ENCODE measurements at regions not wholly inside any gene's neighbourhood (a gene's known extent, or its start where the extent isn't known, plus 50 kb on each side); places are given as distances from the start of the nearest gene placed in this dataset.
A peak's percentile ranks its signal among the peaks of the same experiment; 100 is the strongest.

DNA sequence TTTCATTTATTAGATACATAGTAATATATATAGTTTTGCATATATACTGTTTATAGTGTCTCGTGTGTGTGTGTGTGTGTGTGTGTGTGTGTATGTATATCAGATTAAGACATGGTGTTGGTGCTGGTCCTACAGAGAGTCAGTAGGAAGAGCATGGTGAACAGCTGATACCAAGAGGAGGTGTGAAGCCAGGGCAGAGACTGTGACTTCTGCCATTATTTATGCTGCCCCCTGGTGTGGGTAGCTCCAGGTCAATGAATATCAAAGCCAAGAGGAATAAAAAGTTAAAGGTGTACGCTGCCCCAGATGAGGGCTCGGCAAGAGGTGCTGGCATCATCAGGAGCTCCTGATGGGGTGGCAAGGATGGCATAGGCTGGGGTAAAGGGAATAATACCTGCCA is 299.5 kb upstream of the RASGRP1 start:
- ATAC-seq (ENCODE audit: insufficient number of reproducible peaks, low FRiP score, low read depth): no peak
- TF ChIP-seq, protein P1, sequence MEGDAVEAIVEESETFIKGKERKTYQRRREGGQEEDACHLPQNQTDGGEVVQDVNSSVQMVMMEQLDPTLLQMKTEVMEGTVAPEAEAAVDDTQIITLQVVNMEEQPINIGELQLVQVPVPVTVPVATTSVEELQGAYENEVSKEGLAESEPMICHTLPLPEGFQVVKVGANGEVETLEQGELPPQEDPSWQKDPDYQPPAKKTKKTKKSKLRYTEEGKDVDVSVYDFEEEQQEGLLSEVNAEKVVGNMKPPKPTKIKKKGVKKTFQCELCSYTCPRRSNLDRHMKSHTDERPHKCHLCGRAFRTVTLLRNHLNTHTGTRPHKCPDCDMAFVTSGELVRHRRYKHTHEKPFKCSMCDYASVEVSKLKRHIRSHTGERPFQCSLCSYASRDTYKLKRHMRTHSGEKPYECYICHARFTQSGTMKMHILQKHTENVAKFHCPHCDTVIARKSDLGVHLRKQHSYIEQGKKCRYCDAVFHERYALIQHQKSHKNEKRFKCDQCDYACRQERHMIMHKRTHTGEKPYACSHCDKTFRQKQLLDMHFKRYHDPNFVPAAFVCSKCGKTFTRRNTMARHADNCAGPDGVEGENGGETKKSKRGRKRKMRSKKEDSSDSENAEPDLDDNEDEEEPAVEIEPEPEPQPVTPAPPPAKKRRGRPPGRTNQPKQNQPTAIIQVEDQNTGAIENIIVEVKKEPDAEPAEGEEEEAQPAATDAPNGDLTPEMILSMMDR (IDR thresholded peaks at IDR 0.05): no peak
- peaks cover 0 to 13% of the 10 kb centered on the region in 2 donors for H3K4me1 ChIP-seq (ENCODE audit: control insufficient read depth in 1 of 2, low read depth in 2 of 2)
- no peak for DNase-seq (ENCODE audit: low spot score)
- no peak overlapping the region for H3K27ac ChIP-seq
- no peak overlapping the region for H3K4me3 ChIP-seq
- H3K27me3 ChIP-seq (replicated peaks; ENCODE audit: insufficient read depth): no peaks in the 10 kb centered on the region
- no peaks in the 10 kb centered on the region for H3K36me3 ChIP-seq
- H3K9me3 ChIP-seq: no peaks in the 10 kb centered on the region

DNA sequence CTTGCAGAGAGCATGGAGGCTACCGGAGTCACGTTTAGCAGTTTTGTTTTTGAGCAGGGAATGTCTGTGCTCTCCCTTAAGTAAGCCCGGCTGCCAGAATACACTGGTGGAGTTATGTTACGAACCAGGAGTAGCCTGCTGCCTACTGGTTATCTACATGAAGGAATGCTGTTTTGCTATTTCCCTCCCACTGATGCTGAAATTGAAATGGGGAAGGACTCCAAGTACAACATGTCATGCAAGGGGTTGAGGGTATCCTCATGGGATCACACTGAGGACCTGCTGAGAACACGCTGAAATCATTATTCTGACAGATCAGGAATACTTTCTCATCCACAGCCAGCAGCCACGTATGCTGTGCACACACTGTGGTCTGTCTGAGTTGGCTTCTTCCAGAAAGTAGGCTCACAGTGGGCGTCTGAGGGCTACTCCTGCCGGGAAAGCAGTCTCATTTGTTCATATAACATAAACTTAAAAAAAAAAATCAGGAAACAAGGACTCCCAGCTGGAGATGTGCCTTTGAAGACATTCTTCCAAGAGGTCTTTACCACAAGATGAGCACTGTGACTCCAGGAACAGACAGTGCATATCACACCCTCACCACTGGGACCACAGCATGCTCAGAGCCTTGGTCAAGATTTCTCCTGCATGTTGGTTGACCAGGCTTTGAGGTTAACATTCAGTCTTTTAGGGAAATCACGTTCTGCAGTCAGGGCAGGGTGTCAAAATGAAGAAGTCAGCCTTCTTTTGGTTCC is 300.4 kb upstream of the RASGRP1 start:
- H3K27ac ChIP-seq: no peak overlapping the region

DNA sequence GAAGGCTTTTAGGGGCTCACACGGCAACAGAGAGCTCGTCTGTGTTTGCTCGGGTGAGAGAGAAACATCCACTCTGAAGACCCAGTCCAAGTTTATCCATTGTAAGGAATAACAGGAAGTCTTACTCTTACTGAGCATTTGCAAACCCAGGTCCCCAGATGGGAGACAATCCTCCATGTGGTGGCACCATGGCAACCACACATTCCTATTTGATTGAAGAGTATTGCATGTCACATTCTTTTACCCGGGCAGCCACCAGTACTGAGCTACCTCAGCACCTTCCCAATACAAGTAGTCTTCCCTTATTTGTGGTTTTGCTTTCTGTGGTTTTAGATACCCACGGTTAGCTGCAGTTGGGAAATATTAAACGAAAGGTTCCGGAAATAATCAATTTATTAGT is 302.9 kb upstream of the RASGRP1 start:
- Histone ChIP-seq H3K36me3 (no peaks in the 10 kb centered on the region), H3K9me3 (no peaks in the 10 kb centered on the region), H3K4me1 (ENCODE audit: control insufficient read depth in 1 of 2, low read depth in 2 of 2) (peaks cover 0 to 13% of the 10 kb centered on the region in 2 donors), H3K27me3 (replicated peaks; ENCODE audit: insufficient read depth) (no peaks in the 10 kb centered on the region), H3K4me3 (no peak overlapping the region), H3K27ac (no peak overlapping the region)
- ATAC-seq (ENCODE audit: insufficient number of reproducible peaks, low FRiP score, low read depth) (no peak), DNase-seq (ENCODE audit: low spot score) (no peak)
- TF ChIP-seq, protein P1 (IDR thresholded peaks at IDR 0.05): no peak

More for the DNA sequence above, 300.4 kb upstream of the RASGRP1 start:
- H3K4me1 ChIP-seq (ENCODE audit: control insufficient read depth in 1 of 2, low read depth in 2 of 2): peaks cover 0 to 13% of the 10 kb centered on the region in 2 donors
- TF ChIP-seq, protein P1 (IDR thresholded peaks at IDR 0.05): no peak
- H3K27me3 ChIP-seq (replicated peaks; ENCODE audit: insufficient read depth): no peaks in the 10 kb centered on the region
- DNase-seq (ENCODE audit: low spot score) (no peak), ATAC-seq (ENCODE audit: insufficient number of reproducible peaks, low FRiP score, low read depth) (no peak)
- H3K36me3 ChIP-seq: no peaks in the 10 kb centered on the region
- H3K9me3 ChIP-seq: no peaks in the 10 kb centered on the region
- no peak overlapping the region for H3K4me3 ChIP-seq

DNA sequence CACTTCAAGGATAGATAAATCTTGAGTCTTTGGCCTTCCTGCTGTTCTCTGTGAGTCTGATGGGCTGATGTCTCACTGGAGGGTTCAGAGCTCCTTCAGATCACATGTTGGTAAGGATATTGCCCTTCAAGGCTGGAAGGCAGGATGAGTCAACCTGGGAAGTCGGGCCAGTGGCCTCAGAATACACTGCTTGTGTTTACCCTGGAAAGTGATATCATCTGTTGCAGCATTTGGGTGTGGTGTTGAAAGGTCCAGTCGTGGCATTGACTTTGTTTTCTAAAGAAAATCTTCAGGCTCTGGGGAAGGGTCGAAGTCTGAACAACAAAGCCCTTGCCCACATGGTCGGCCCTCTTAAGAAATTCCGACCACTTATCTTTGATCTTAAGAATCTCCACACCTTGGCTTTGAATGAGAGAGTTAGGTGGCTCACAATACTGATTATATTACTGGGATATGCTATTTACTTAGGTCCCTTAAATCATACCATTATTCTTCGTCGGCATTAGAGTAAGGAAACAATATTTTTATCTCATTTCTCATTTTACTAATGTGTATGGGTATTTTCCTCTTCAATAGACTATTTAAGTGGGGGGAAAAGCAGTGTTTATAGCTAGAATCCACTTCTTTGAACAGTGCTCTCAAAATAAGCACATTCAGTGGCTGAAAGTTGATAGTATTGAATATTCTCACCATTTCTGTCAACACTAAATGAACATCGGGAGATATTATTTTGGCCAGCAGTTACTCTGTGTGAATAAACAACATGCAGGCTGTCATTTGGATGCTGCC is 303.9 kb upstream of the RASGRP1 start:
- Histone ChIP-seq H3K4me3 (no peak overlapping the region), H3K9me3 (no peaks in the 10 kb centered on the region), H3K27me3 (replicated peaks; ENCODE audit: insufficient read depth) (no peaks in the 10 kb centered on the region), H3K36me3 (no peaks in the 10 kb centered on the region), H3K4me1 (ENCODE audit: control insufficient read depth in 1 of 2, low read depth in 2 of 2) (peaks cover 0 to 13% of the 10 kb centered on the region in 2 donors), H3K27ac (no peak overlapping the region)
- TF ChIP-seq, protein P1 (IDR thresholded peaks at IDR 0.05): no peak
- DNase-seq (ENCODE audit: low spot score) (peak; percentile 11), ATAC-seq (ENCODE audit: insufficient number of reproducible peaks, low FRiP score, low read depth) (no peak)

DNA sequence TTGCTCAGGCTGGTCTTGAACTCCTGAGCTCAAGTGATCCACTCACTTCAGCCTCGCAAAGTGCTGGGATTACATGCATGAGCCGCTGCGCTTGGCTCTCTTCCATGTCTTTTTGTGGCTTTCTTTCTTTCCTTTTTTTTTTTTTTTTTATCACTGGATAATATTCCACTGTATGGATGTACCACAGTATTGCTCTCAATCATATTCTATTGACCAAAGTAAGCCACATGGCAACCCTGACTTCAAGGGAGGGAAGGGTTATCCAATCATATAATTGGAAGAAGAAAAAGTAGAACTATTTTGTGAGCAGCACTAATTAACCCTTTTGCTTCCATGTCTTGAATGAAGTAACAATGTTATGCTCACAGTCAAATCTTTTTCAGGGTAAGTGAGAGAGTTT is 307.0 kb upstream of the RASGRP1 start:
- no peaks in the 10 kb centered on the region for H3K36me3 ChIP-seq
- no peaks in the 10 kb centered on the region for H3K27me3 ChIP-seq (replicated peaks; ENCODE audit: insufficient read depth)
- H3K9me3 ChIP-seq: no peaks in the 10 kb centered on the region
- no peak overlapping the region for H3K4me3 ChIP-seq
- no peaks in the 10 kb centered on the region for H3K4me1 ChIP-seq (ENCODE audit: control insufficient read depth in 1 of 2, low read depth in 2 of 2)
- DNase-seq (ENCODE audit: low spot score) (no peak), ATAC-seq (ENCODE audit: insufficient number of reproducible peaks, low FRiP score, low read depth) (no peak)
- TF ChIP-seq, protein P1 (IDR thresholded peaks at IDR 0.05): no peak
- no peak overlapping the region for H3K27ac ChIP-seq

Measured in thoracic aorta (tissue), 2 donors.